Naive thymus-derived CD4-positive, alpha-beta T cell (primary cell): ENCODE measurements at regions not wholly inside any gene's neighbourhood (a gene's known extent, or its start where the extent isn't known, plus 50 kb on each side); places are given as distances from the start of the nearest gene placed in this dataset.

ENCODE experiments used
- ATAC-seq: fragments of 150-1000 bp; cut with Tn5 transposase; 2 replicates; pipeline ENCODE4 v1.10.0; 2021; ENCODE audit warnings: mild to moderate bottlenecking, moderate library complexity
- CTCF ChIA-PET: fragments of 350-600 bp; sonication (Branson Sonifier 250); formaldehyde crosslinking; loops from one replicate; lab custom pipeline; 2021; ENCODE audit warnings: antibody characterized with exemption; lab: Charles Lee
- POLR2A ChIA-PET: fragments of 350-600 bp; sonication (Branson Sonifier 250); formaldehyde crosslinking; loops from one replicate; lab custom pipeline; 2021; ENCODE audit warnings: antibody characterized with exemption, inconsistent platforms; lab: Charles Lee
- DNase-seq, 9 donors: peaks; one replicate each; pipeline versions ENCODE4 v3.0.0 to v3.0.0-alpha.2; 2020 to 2022; ENCODE audit warnings: mixed read lengths in 1 of 9
- H3K27ac ChIP-seq: one replicate; pipeline ENCODE4 v1.7.0; 2013; ENCODE audit warnings: mild to moderate bottlenecking, low read depth, low read length, moderate library complexity
- H3K27me3 ChIP-seq, 2 donors: one replicate each; pipeline ENCODE4 v1.7.0; 2013; ENCODE audit warnings: low read length in 2 of 2, mild to moderate bottlenecking in 2 of 2, moderate library complexity in 2 of 2; ENCODE audit not compliant: control insufficient read depth in 2 of 2, insufficient read depth in 2 of 2
- H3K36me3 ChIP-seq, 3 experiments: 1 replicate in 2 of 3; 2 replicates in 1 of 3; pipeline ENCODE4 v1.7.0; 2013; ENCODE audit warnings: low read length in 3 of 3, mild to moderate bottlenecking in 3 of 3, moderate library complexity in 1 of 3; ENCODE audit not compliant: insufficient read depth in 3 of 3, control insufficient read depth in 2 of 3
- H3K4me1 ChIP-seq, 2 donors: one replicate each; pipeline ENCODE4 v1.7.0; 2013; ENCODE audit warnings: low read length in 2 of 2, mild to moderate bottlenecking in 2 of 2, moderate library complexity in 1 of 2; ENCODE audit not compliant: control insufficient read depth in 2 of 2, insufficient read depth in 2 of 2
- H3K4me3 ChIP-seq: 2 replicates; pipeline ENCODE4 v1.7.0; 2013; ENCODE audit warnings: mild to moderate bottlenecking, low read length
- H3K9me3 ChIP-seq, 3 experiments: 1 replicate in 2 of 3; 2 replicates in 1 of 3; pipeline ENCODE4 v1.7.0; 2013; ENCODE audit warnings: low read length in 3 of 3; ENCODE audit not compliant: control insufficient read depth in 2 of 3
- H3K27ac Mint-ChIP-seq, 9 donors: one replicate each; pipeline ENCODE4 v1.8.0; 2020 to 2022; ENCODE audit warnings: mixed read lengths in 9 of 9, mild to moderate bottlenecking in 8 of 9, moderate library complexity in 5 of 9, inconsistent platforms in 2 of 9
- H3K27me3 Mint-ChIP-seq, 5 donors: one replicate each; pipeline ENCODE4 v1.8.0; 2021 to 2022; ENCODE audit warnings: mixed read lengths in 5 of 5, mild to moderate bottlenecking in 1 of 5
- H3K36me3 Mint-ChIP-seq, 5 donors: one replicate each; pipeline ENCODE4 v1.8.0; 2020 to 2022; ENCODE audit warnings: mixed read lengths in 5 of 5, mild to moderate bottlenecking in 3 of 5, inconsistent platforms in 1 of 5
- H3K4me1 Mint-ChIP-seq, 7 donors: one replicate each; pipeline ENCODE4 v1.8.0; 2020 to 2022; ENCODE audit warnings: mixed read lengths in 7 of 7, mild to moderate bottlenecking in 3 of 7, inconsistent platforms in 1 of 7
- H3K4me3 Mint-ChIP-seq, 10 donors: one replicate each; pipeline ENCODE4 v1.8.0; 2020 to 2022; ENCODE audit warnings: mild to moderate bottlenecking in 10 of 10, mixed read lengths in 10 of 10, moderate library complexity in 6 of 10, inconsistent platforms in 2 of 10
- H3K9me3 Mint-ChIP-seq, 11 donors: one replicate each; pipeline ENCODE4 v1.8.0; 2020 to 2022; ENCODE audit warnings: mixed read lengths in 11 of 11, mild to moderate bottlenecking in 4 of 11, inconsistent platforms in 1 of 11, moderate library complexity in 1 of 11
- intact Hi-C, 2 donors: fragments of 100-400 bp; cut with micrococcal nuclease; formaldehyde crosslinking; loops; one replicate each; pipeline ENCODE4 v1.15.1; 2023

GRCh38 chr3:30989276-30990030 lies 95.0 kb upstream of the GADL1 start:
- Mint-ChIP-seq H3K27ac (no peak overlapping the region), H3K36me3 (peaks cover 0 to 7% (median 0%) of the 10 kb centered on the region in 5 donors), H3K4me1 (peaks cover 0 to 10% (median 4%) of the 10 kb centered on the region in 7 donors), H3K4me3 (no peak overlapping the region), H3K9me3 (peaks cover 0 to 9% (median 2%) of the 10 kb centered on the region in 11 donors), H3K27me3 (peaks cover 0 to 27% (median 8%) of the 10 kb centered on the region in 5 donors)
- intact Hi-C loops = no loop called here
- Histone ChIP-seq H3K4me1 (no peaks in the 10 kb centered on the region), H3K4me3 (no peak overlapping the region), H3K9me3 (no peaks in the 10 kb centered on the region), H3K27ac (no peak overlapping the region), H3K36me3 (no peaks in the 10 kb centered on the region), H3K27me3 (peaks cover 0 to 4% of the 10 kb centered on the region in 2 donors)
- no peak for DNase-seq
- ChIA-PET CTCF (no interaction called here), POLR2A (no interaction called here)
- no peak for ATAC-seq

DNA sequence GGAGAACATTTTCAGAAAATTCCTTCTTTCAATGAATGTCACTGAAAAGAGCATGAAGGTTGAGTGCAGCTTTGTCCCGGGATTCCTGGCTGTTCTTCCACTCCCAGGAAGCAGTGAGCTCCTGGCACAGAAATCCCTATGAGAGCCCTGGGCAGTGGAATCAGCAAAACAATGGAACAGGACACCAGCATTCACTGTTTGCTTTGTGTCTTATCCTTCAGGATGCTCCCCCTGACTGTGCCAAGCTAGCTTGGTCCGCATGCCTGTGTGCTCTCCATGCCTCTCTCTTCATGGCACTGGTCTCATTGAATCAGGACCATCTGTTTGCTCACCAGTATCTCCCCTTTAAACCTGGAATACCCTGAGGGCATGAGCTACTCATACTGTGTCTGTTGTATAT lies 102.0 kb upstream of the GADL1 start:
- no peak overlapping the region for H3K4me3 Mint-ChIP-seq
- Histone ChIP-seq H3K4me1 (no peaks in the 10 kb centered on the region), H3K4me3 (no peak overlapping the region), H3K9me3 (no peaks in the 10 kb centered on the region), H3K36me3 (no peaks in the 10 kb centered on the region), H3K27me3 (no peaks in the 10 kb centered on the region), H3K27ac (no peak overlapping the region)
- peaks cover 0 to 18% (median 2%) of the 10 kb centered on the region in 11 donors for H3K9me3 Mint-ChIP-seq
- H3K36me3 Mint-ChIP-seq = peaks cover 0 to 10% (median 0%) of the 10 kb centered on the region in 5 donors
- peaks cover 0 to 8% (median 0%) of the 10 kb centered on the region in 7 donors for H3K4me1 Mint-ChIP-seq
- DNase-seq = no peak
- no peak overlapping the region for H3K27ac Mint-ChIP-seq
- ATAC-seq = no peak
- intact Hi-C loops = no loop called here
- ChIA-PET CTCF (no interaction called here), POLR2A (no interaction called here)
- H3K27me3 Mint-ChIP-seq = peaks cover 0 to 8% (median 0%) of the 10 kb centered on the region in 5 donors

DNA sequence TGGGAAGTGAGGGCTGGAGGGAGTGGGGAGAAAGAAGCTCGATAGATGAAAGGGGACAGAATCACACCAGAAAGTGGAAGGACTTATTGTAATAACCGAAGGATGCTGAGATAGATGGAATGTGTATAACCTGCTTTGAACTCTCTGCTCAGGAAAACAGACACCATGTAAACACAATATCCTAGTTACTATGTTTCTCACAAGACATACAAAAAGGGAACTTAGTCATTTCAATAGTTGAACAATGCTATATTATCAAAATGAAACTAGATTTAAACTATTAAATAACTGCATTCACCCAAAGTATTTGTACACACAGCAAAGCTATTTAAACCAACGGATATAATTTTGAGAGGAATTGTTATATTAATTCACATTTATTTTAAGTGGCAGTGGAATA lies 108.3 kb upstream of the GADL1 start:
- Histone ChIP-seq H3K36me3 (no peaks in the 10 kb centered on the region), H3K9me3 (no peaks in the 10 kb centered on the region), H3K27me3 (no peaks in the 10 kb centered on the region), H3K4me1 (no peaks in the 10 kb centered on the region), H3K27ac (no peak overlapping the region), H3K4me3 (no peak overlapping the region)
- POLR2A ChIA-PET = no interaction called here
- peaks cover 0 to 10% (median 0%) of the 10 kb centered on the region in 11 donors for H3K9me3 Mint-ChIP-seq
- peaks cover 0 to 4% (median 0%) of the 10 kb centered on the region in 5 donors for H3K36me3 Mint-ChIP-seq
- no peak overlapping the region for H3K4me3 Mint-ChIP-seq
- intact Hi-C loops = no loop called here
- DNase-seq = no peak
- ATAC-seq = no peak
- H3K27ac Mint-ChIP-seq = no peak overlapping the region
- peaks cover 0 to 5% (median 0%) of the 10 kb centered on the region in 5 donors for H3K27me3 Mint-ChIP-seq
- H3K4me1 Mint-ChIP-seq = peaks cover 0 to 8% (median 0%) of the 10 kb centered on the region in 7 donors
- CTCF ChIA-PET = no interaction called here

DNA sequence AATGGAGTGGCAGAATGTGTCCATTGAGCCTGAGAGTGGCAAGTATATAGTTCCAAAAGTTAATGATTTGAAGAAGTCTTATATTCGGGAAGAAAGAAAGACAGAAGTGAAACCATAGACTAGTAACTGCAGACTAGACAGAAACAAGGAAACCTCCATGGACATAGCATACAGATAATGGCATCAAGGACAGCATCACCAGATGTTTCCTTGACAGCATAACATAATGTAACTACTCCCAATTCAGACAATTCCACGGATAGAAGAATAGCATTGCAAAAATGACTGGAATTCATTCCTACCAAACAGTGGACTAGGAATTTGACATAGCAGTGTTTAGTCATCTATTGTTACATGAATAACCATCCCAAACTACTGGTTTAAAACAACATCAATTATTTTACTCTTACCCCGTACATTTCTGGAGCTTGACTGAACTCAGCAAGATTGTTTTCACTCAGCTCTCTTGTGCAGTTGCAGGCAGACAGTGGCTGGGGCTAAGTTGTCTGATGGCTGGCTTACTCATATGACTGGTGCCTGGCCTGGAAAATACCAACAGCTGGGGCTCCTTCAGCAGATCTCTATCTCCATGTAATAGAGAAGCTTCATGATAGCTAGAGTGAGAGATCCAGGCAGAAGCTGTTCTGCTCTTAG lies 109.7 kb upstream of the GADL1 start:
- intact Hi-C loops = no loop called here
- Histone ChIP-seq H3K27me3 (no peaks in the 10 kb centered on the region), H3K27ac (no peak overlapping the region), H3K36me3 (no peaks in the 10 kb centered on the region), H3K4me3 (no peak overlapping the region), H3K9me3 (no peaks in the 10 kb centered on the region), H3K4me1 (no peaks in the 10 kb centered on the region)
- DNase-seq (no peak), ATAC-seq (no peak)
- peaks cover 0 to 17% (median 0%) of the 10 kb centered on the region in 11 donors for H3K9me3 Mint-ChIP-seq
- H3K27ac Mint-ChIP-seq = no peak overlapping the region
- CTCF ChIA-PET = no interaction called here
- peaks cover 0 to 12% (median 4%) of the 10 kb centered on the region in 7 donors for H3K4me1 Mint-ChIP-seq
- POLR2A ChIA-PET = no interaction called here
- no peak overlapping the region for H3K4me3 Mint-ChIP-seq
- peaks cover 0 to 8% (median 0%) of the 10 kb centered on the region in 5 donors for H3K36me3 Mint-ChIP-seq
- peaks cover 0 to 5% (median 0%) of the 10 kb centered on the region in 5 donors for H3K27me3 Mint-ChIP-seq

DNA sequence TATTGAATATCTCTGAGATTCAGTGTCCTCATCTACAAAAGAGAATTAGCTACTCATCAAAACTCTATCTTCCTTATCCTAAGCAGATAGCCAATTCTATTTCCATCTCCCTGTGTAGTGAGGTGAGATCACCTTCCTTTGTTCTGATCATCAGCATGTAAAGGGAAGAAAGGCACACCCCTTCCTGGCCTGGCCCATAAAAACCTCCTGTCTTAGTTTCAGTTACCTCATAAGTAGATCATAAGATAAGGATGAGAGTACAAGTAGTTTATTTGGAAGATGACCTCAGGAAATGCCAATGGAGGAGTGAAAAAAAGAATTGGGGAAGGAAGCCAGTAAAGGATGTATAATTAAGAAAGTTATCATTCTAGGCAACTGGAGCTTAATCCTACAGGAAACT lies 114.5 kb upstream of the GADL1 start:
- POLR2A ChIA-PET = no interaction called here
- Mint-ChIP-seq H3K27ac (no peak overlapping the region), H3K9me3 (peaks cover 0 to 12% (median 0%) of the 10 kb centered on the region in 11 donors), H3K27me3 (no peaks in the 10 kb centered on the region), H3K36me3 (peaks cover 0 to 10% (median 0%) of the 10 kb centered on the region in 5 donors), H3K4me1 (peaks cover 0 to 5% (median 4%) of the 10 kb centered on the region in 7 donors), H3K4me3 (no peak overlapping the region)
- H3K9me3 ChIP-seq = no peaks in the 10 kb centered on the region
- no peak overlapping the region for H3K27ac ChIP-seq
- intact Hi-C loops = no loop called here
- CTCF ChIA-PET = no interaction called here
- H3K36me3 ChIP-seq = no peaks in the 10 kb centered on the region
- H3K27me3 ChIP-seq = no peaks in the 10 kb centered on the region
- H3K4me3 ChIP-seq = no peak overlapping the region
- no peaks in the 10 kb centered on the region for H3K4me1 ChIP-seq
- no peak for DNase-seq
- no peak for ATAC-seq

- no peak overlapping the region for H3K4me3 Mint-ChIP-seq
- Histone ChIP-seq H3K27ac (no peak overlapping the region), H3K36me3 (no peaks in the 10 kb centered on the region), H3K4me3 (no peak overlapping the region), H3K9me3 (no peaks in the 10 kb centered on the region), H3K27me3 (no peaks in the 10 kb centered on the region), H3K4me1 (no peaks in the 10 kb centered on the region)
- no peaks in the 10 kb centered on the region for H3K27me3 Mint-ChIP-seq
- POLR2A ChIA-PET = no interaction called here
- H3K36me3 Mint-ChIP-seq = peaks cover 0 to 9% (median 0%) of the 10 kb centered on the region in 5 donors
- peaks cover 0 to 11% (median 0%) of the 10 kb centered on the region in 11 donors for H3K9me3 Mint-ChIP-seq
- ATAC-seq (no peak), DNase-seq (no peak)
- intact Hi-C loops = no loop called here
- no peak overlapping the region for H3K27ac Mint-ChIP-seq
- CTCF ChIA-PET = no interaction called here
- peaks cover 0 to 7% (median 4%) of the 10 kb centered on the region in 7 donors for H3K4me1 Mint-ChIP-seq
Measured at GRCh38 chr3:31009881-31010280, 115.4 kb upstream of the GADL1 start.
